Common myeloid progenitor, CD34-positive (primary cell): ENCODE measurements at regions not wholly inside any gene's neighbourhood (a gene's known extent, or its start where the extent isn't known, plus 50 kb on each side); places are given as distances from the start of the nearest gene placed in this dataset.
A peak's percentile ranks its signal among the peaks of the same experiment; 100 is the strongest.

ENCODE experiments used
- CTCF ChIA-PET: fragments of 350-600 bp; sonication (Branson Sonifier 250); formaldehyde crosslinking; loops from one replicate; lab custom pipeline; 2021; ENCODE audit warnings: antibody characterized with exemption; lab: Charles Lee
- POLR2A ChIA-PET: fragments of 350-600 bp; sonication (Branson Sonifier 250); formaldehyde crosslinking; loops from one replicate; lab custom pipeline; 2021; ENCODE audit warnings: antibody characterized with exemption; lab: Charles Lee
- DNase-seq, 3 donors: peaks; one replicate each; pipeline versions ENCODE4 v3.0.0 to v3.0.0-alpha.2; 2013
- H3K27ac ChIP-seq, 2 experiments: 1 replicate in 1 of 2; 2 replicates in 1 of 2; pipeline ENCODE4 v1.7.0; 2013; ENCODE audit warnings: inconsistent platforms in 2 of 2, low read length in 2 of 2, mild to moderate bottlenecking in 2 of 2, low read depth in 1 of 2, moderate library complexity in 1 of 2; ENCODE audit not compliant: severe bottlenecking in 2 of 2, insufficient read depth in 1 of 2, poor library complexity in 1 of 2
- H3K27me3 ChIP-seq, 5 experiments: replicated peaks in 2 of 5; 1 replicate in 3 of 5; 2 replicates in 2 of 5; pipeline versions ENCODE4 v1.6.1 to v1.7.0; 2013; ENCODE audit warnings: low read length in 4 of 5, mild to moderate bottlenecking in 2 of 5, moderate library complexity in 2 of 5, inconsistent platforms in 1 of 5; ENCODE audit not compliant: insufficient read depth in 5 of 5, control insufficient read depth in 4 of 5
- H3K36me3 ChIP-seq, 4 experiments: 1 replicate in 2 of 4; 2 replicates in 2 of 4; pipeline versions ENCODE4 v1.6.1 to v1.7.0; 2013; ENCODE audit warnings: low read length in 3 of 4, control low read depth in 1 of 4, mild to moderate bottlenecking in 1 of 4; ENCODE audit not compliant: control insufficient read depth in 4 of 4, insufficient read depth in 4 of 4
- H3K4me1 ChIP-seq, 4 experiments: 1 replicate in 3 of 4; 2 replicates in 1 of 4; pipeline versions ENCODE4 v1.6.1 to v1.7.1; 2013; ENCODE audit warnings: low read length in 3 of 4, mild to moderate bottlenecking in 3 of 4, control low read depth in 1 of 4, inconsistent platforms in 1 of 4, moderate library complexity in 1 of 4; ENCODE audit not compliant: control insufficient read depth in 4 of 4, insufficient read depth in 4 of 4; ENCODE audit errors: control extremely low read depth in 1 of 4
- H3K4me3 ChIP-seq, 7 experiments: 1 replicate in 4 of 7; 2 replicates in 3 of 7; pipeline versions ENCODE4 v1.5.1 to v1.7.0; 2013; ENCODE audit warnings: mild to moderate bottlenecking in 7 of 7, low read length in 6 of 7, moderate library complexity in 6 of 7, inconsistent platforms in 2 of 7, low read depth in 2 of 7, control low read depth in 1 of 7; ENCODE audit not compliant: insufficient read depth in 4 of 7, control insufficient read depth in 1 of 7; ENCODE audit errors: extremely low read depth in 1 of 7
- H3K9me3 ChIP-seq, 5 experiments: 1 replicate in 4 of 5; 2 replicates in 1 of 5; pipeline versions ENCODE4 v1.6.1 to v1.7.1; 2013; ENCODE audit warnings: low read length in 4 of 5, mild to moderate bottlenecking in 2 of 5, inconsistent platforms in 1 of 5, low read depth in 1 of 5, moderate library complexity in 1 of 5; ENCODE audit not compliant: control insufficient read depth in 4 of 5, insufficient read depth in 2 of 5; ENCODE audit errors: control extremely low read depth in 1 of 5
- WGBS: methylation state at CpG from one replicate; pipeline ENCODE4 v1.1.5; 2013; ENCODE audit not compliant: insufficient coverage; 5-methylcytosine and 5-hydroxymethylcytosine counted together

DNA sequence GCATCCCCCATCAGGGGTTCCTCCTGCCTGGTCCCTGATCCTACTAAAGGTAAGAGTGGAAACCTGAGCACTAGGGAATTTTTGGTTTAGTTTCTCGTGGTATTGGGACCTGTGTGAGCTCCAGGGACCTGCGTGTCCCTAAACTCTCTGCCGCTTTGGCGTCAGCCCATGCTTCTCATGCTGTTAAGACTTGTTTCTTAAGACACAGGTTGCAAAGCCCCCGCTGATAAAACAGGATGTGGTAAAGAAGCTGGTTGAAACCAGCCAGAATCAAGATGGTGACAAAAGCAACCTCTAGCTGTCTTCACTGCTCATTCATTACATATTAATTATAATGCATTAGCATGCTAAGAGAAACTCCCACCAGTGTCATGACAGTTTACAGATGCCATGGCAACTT is 64.6 kb downstream of the LYZL4 start:
- CTCF ChIA-PET, result no interaction called here
- Histone ChIP-seq H3K4me3 (no peak overlapping the region), H3K36me3 (no peaks in the 10 kb centered on the region), H3K27ac (no peak overlapping the region), H3K9me3 (no peaks in the 10 kb centered on the region), H3K4me1 (no peaks in the 10 kb centered on the region), H3K27me3 (peaks cover 0 to 17% (median 0%) of the 10 kb centered on the region in 5 experiments)
- POLR2A ChIA-PET, result no interaction called here
- WGBS, result 85% methylated on average over 4 of the region's 5 CpGs
- peak in 2 of 3 donors; percentile 1 to 61 for DNase-seq

GRCh38 chr3:42340466-42340865 is 69.9 kb downstream of the LYZL4 start:
- Histone ChIP-seq H3K27ac (no peak overlapping the region), H3K4me1 (no peaks in the 10 kb centered on the region), H3K27me3 (peaks cover 0 to 17% (median 2%) of the 10 kb centered on the region in 5 experiments), H3K9me3 (peaks cover 0 to 4% (median 0%) of the 10 kb centered on the region in 5 experiments), H3K4me3 (no peak overlapping the region), H3K36me3 (no peaks in the 10 kb centered on the region)
- CTCF ChIA-PET, result no interaction called here
- no peak for DNase-seq
- POLR2A ChIA-PET, result no interaction called here

DNA sequence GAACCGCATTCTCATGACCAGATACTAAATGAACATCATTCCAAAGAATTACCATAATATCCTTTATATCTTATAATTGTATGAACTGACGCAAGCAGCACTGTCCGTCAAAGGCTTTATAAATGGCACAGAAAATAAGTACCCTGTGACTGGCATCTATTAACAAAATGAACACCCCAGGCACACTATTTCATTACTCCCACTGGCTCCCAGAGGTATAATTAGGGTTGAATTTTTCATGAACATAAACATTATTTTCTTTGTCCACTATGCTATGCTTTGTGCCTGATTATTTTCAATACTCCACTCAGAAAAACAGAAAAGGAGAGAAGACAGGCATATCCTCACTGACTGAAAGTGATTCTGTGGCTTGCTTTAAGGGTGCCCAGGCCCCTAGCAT is 71.1 kb downstream of the LYZL4 start:
- Histone ChIP-seq H3K36me3 (no peaks in the 10 kb centered on the region), H3K27me3 (peaks cover 0 to 14% (median 2%) of the 10 kb centered on the region in 5 experiments), H3K4me1 (no peaks in the 10 kb centered on the region), H3K9me3 (peaks cover 0 to 4% (median 0%) of the 10 kb centered on the region in 5 experiments), H3K27ac (no peak overlapping the region), H3K4me3 (no peak overlapping the region)
- ChIA-PET POLR2A (no interaction called here), CTCF (no interaction called here)
- no peak for DNase-seq
- no CpG with 5 or more reads among the region's 3 CpGs for WGBS

- Histone ChIP-seq H3K9me3 (peaks cover 0 to 4% (median 0%) of the 10 kb centered on the region in 5 experiments), H3K27ac (no peak overlapping the region), H3K36me3 (no peaks in the 10 kb centered on the region), H3K4me3 (no peak overlapping the region), H3K4me1 (no peaks in the 10 kb centered on the region), H3K27me3 (peaks cover 0 to 7% (median under 1%) of the 10 kb centered on the region in 5 experiments)
- ChIA-PET POLR2A (no interaction called here), CTCF (no interaction called here)
- no peak for DNase-seq
- 83% methylated on average over 1 of the region's 1 CpG for WGBS
Observed at GRCh38 chr3:42336103-42336502, 70.1 kb upstream of the CCK start.

GRCh38 chr3:42317137-42317536 is 51.2 kb upstream of the CCK start:
- no peaks in the 10 kb centered on the region for H3K36me3 ChIP-seq
- no peak for DNase-seq
- no peak overlapping the region for H3K4me3 ChIP-seq
- CTCF ChIA-PET, result no interaction called here
- H3K9me3 ChIP-seq, result peaks cover 15 to 40% (median 18%) of the 10 kb centered on the region in 5 experiments
- no peak overlapping the region for H3K27ac ChIP-seq
- no peaks in the 10 kb centered on the region for H3K4me1 ChIP-seq
- no peaks in the 10 kb centered on the region for H3K27me3 ChIP-seq
- POLR2A ChIA-PET, result no interaction called here
